ENCODE measurements at regions not wholly inside any gene's neighbourhood (a gene's known extent, or its start where the extent isn't known, plus 50 kb on each side); places are given as distances from the start of the nearest gene placed in this dataset.
"Not testable (repeated sequence)": the region's sequence is repeated elsewhere in the genome, so short reads cannot be mapped to it uniquely, and the experiment has no call there.

- no peak for DNase-seq
Observed at GRCh38 chr2:375270-375955, 87.5 kb upstream of the ALKAL2 start.

GRCh38 chr2:368386-368785 is 80.5 kb upstream of the ALKAL2 start:
- no peak for DNase-seq

GRCh38 chr2:367246-367645 is 79.4 kb upstream of the ALKAL2 start:
- DNase-seq, result no peak

- DNase-seq, result no peak
Observed at GRCh38 chr2:366706-367105, 78.8 kb upstream of the ALKAL2 start.

- no peak for DNase-seq
Observed at GRCh38 chr2:365367-366275, 77.7 kb upstream of the ALKAL2 start.

DNA sequence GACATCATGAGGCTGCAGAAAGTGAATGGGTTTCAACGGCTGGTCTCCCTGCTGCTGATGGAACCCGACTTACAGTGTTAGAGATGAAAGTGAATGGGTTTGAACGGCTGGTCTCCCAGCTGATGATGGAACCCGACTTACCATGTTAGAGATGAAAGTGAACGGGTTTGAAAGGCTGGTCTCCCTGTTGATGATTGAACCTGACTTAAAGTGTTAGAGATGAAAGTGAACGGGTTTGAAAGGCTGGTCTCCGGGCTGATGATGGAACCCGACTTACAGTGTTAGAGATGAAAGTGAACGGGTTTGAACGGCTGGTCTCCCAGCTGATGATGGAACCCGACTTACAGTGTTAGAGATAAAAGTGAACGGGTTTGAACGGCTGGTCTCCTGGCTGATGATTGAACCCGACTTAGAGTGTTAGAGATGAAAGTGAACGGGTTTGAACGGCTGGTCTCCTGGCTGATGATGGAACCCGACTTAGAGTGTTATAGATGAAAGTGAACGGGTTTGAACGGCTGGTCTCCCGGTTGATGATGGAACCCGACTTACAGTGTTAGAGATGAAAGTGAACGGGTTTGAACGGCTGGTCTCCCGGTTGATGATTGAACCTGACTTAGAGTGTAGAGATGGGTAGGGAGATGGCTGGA is 76.1 kb upstream of the ALKAL2 start:
- no peak for DNase-seq

DNA sequence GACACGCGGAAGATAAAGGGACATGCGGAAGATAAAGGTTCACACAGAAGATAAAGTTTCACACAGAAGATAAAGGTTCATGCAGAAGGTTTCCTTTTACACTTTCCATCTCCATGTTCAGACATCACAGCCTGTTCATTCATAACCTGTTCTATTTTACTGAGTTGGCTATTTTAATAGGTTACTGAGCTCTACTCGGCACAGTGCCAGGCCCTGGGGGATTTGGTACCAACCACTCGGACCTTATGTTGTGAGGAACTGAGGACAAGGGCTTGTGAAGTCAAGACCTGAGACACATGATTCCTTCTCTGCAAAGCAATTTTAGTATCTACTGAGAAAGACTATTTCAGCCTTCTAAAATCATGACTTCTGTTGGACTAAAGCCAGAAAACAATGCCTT is 75.0 kb upstream of the ALKAL2 start:
- DNase-seq, result no peak

- no peak for DNase-seq
Observed at GRCh38 chr2:360124-360523, 72.2 kb upstream of the ALKAL2 start.

DNA sequence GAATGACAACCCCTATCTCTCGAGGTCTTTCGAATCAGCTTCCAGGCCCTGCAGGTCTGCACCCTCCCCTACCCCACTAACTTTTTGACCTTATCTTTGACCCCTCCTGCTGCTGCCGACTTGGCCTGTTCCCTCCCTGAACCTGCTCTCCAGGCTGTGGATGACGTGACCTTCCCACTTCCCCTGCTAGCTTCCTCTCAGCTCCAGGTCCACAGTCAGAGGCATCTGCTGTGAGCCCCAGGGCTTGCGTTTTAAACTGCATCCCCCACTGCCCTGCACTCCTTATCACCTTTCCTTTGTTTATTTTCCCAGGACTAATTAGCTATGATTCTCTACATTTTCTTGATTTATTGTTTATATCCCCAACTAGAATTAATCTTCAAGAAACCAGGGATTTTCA is 71.2 kb upstream of the ALKAL2 start:
- DNase-seq, result no peak

GRCh38 chr2:357811-358210 is 69.9 kb upstream of the ALKAL2 start:
- no peak for DNase-seq

GRCh38 chr2:356304-356703 is 68.4 kb upstream of the ALKAL2 start:
- DNase-seq, result not testable (repeated sequence)

- DNase-seq, result no peak
Observed at GRCh38 chr2:355773-356172, 67.9 kb upstream of the ALKAL2 start.

GRCh38 chr2:352696-353095 is 64.8 kb upstream of the ALKAL2 start:
- no peak for DNase-seq

DNA sequence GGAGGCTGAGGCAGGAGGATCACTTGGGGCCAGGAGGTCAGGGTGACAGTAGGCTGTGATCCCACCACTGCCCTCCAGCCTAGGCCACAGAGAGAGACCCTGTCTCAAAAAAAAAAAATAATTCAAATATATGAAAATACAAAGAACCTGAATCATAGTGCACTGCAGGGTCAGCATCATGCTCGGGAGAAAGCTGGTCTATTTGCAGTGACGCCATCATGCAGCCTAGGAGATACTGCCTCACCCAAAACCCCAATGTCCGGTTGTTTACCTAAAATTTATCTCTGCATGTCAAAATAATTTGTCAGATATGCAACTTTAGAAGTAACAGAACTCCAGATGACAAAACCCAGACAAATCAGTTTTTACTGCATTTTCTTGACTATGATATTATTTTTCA is 61.5 kb upstream of the ALKAL2 start:
- no peak for DNase-seq

- no peak for DNase-seq
Observed at GRCh38 chr2:348361-348916, 60.5 kb upstream of the ALKAL2 start.

DNA sequence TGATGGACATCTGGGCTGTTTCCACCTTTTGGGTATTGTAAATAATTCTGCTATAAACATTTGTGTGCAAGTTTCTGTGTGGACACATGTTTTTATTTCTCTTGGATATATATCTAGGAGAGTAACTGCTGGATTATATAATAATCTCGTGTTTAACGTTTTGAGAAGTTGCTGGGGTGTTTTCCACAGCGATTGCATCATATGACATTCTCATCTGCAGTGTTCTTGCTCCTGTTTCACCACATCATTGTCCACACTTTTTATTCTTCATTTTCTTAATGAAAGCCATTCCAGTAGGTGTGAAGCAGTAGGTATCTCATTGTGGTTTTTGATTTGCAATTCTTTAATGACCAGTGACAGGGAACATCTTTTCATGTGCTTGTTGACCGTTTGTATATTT is 56.9 kb upstream of the ALKAL2 start:
- DNase-seq, result no peak

DNA sequence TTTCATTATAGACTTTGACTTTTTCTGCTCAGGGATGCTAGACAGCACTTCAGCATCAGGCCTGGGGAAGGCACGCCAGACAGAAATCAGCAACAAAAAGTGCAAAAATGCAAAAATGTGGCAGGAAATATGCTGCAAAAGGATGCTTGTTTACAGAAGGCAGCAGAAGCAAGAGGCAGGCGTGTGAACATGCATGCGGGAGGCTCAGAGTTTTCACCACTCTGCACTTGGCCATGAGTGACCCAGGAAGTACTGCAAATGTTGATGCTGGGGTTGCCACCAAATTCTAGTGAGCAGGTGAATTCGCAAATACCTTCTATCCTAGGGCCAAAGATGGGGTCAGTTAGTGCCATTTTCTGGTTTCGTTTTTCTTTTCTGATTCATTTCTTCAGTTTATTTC is 55.5 kb upstream of the ALKAL2 start:
- DNase-seq, result no peak

- no peak for DNase-seq
Observed at GRCh38 chr2:341912-342311, 54.0 kb upstream of the ALKAL2 start.

DNA sequence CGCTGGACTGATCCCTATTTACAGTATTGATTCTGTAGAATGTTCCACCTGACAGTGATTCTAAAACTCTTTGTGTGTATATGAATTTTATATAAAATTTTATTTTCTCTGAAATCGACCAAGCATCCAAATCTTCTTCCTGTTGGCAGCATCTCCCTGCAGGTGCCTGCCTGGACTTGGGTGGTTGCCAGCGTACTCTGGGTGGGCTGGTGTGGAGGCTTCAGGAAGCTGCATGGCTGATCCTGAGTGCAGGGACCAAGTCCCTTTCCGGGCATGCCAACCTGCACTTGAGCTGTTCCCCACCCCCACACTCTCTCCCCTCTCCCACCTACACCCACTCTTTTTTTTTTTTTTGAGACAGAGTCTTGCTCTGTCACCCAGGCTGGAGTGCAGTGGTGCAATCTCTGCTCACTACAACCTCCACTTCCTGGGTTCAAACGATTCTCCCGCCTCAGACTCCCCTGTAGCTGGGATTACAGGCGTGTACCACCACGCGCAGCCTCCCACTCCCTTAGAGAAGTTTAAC is 53.2 kb upstream of the ALKAL2 start:
- DNase-seq, result no peak

All from CD4-positive, alpha-beta T cell treated with Interleukin-21 for 1 hour (primary cell).